ENCODE measurements at regions not wholly inside any gene's neighbourhood (a gene's known extent, or its start where the extent isn't known, plus 50 kb on each side); places are given as distances from the start of the nearest gene placed in this dataset.

DNA sequence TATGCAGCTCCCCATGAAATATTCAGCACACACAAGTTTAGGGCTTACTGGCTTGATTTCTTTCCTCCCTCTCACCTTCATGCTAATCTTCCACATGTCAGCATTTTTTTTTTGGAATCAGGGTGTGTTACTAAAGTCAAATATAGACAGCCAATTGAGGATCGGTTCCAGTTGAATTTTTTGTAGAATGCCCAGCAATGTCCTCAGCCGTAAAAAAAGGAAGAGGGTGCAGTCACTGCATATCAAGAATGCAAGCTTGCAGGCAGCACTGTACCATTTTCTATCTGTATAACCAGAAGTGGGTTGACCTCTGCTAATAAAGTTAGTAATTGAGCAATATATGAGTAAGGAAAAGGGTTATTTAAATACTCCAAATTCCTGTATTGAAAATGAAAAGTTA, 51.4 kb upstream of the CHMP2B start:
- no peak for DNase-seq (ENCODE audit: low spot score)

DNA sequence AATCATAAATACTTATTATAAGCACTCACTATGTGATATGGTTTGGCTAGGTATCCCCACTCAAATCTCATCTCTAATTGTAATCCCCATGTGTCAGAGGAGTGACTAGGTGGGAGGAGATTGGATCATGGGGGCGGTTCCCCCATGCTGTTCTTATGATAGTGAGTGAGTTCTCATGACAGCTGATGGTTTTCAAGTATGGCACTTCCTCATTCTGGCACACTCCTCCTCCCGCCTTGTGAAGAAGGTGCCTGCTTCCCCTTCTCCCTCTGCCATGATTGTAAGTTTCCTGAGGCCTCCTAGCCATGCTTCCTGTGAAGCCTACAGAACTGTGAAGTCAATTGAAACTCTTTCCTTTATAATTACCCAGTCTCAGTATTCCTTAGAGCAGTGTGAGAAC, 53.3 kb upstream of the CHMP2B start:
- no peak for DNase-seq (ENCODE audit: low spot score)

DNA sequence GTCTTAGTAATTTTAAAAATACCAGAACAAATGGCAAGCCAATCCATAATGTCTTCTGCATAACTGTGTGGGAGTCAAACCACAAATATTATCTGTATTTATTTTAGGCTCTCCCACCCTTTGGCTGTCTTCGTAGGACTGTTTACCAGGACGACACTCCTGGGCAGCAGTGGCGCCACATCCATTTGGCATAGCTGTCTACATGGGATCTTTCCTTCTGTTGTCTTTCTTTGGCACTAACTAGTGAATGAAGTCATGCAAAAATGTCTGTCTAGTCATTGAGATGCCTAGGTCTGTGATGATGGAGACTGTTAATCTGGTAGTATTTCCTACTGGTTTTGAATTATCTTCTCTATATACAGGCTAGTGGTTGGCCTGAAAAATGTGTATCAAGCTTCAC, 54.0 kb upstream of the CHMP2B start:
- no peak for DNase-seq (ENCODE audit: low spot score)

DNA sequence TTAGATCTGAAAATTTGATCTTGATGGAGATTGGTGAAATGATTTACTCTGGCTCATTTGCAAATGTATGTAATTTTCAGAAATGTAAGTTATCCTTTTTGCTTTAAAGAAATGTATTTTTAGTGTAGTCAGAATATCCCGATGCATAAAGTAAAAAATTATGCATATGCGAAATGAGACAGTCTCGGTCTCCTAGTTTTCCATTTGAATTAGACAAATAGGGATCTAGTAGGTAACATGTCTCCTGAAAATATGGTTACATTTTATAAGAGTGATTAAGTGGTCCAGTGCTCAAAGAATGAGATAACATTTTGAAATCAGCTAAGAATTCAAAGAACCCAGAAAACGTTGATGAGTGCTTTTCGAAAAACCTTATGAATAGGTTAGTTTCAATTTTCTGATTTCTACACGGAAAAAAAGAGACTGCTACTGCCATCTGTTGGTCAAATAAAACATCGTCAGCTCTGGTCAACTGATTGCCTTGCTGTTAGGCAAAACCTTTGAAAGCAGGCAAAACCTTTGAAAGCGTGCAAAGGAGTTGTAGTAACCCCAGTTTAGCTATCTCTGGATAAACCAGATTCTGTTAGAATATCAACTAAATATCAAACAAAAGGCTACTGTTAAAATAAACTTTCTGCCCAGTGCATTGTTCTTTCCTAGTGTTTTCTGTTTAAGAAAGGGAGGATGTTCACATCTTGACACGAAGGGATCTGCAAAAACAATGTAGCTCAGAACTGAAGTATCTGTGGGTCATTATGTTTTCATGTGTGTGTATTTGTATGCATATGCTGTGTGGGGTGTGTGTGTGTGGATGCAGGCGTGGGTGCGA, 59.3 kb upstream of the CHMP2B start:
- DNase-seq (ENCODE audit: low spot score) = peak; percentile 72

DNA sequence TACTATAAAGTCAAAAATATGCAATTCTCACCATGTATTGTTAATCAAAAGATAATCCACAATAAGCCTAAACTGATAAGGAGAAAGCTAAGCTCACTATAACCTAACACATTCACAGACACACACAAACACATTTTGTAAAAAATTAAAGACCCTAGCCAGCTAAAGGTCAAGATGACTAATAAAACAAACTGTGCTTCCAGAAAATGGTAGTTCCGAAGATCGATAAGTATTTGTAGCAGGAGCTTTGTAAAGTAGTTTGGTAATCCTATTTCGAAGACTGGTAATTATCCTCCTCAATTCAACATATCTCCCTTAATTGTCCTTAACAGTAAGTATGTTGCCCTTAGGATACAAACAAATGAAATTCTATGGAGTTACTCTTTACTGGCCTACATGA, 62.9 kb upstream of the CHMP2B start:
- DNase-seq (ENCODE audit: low spot score) = no peak

DNA sequence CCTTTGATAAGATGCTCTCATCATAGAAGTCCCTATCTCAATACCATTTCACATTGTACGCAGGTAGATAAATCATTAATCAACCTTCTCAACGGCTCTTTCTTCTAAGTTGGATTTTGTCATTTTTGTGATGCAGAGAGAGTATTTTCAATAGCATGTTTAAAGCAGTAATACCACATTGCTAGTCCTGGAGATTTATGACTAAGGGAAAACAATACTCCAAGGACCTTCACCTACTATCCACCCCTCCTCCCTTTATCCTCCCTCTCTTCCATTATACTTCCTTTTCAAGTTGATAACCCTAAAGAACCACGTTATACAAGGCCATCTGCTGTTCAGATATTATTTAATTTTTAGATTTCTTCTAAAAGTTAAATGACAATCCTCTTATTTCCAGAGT, 65.3 kb upstream of the CHMP2B start:
- DNase-seq (ENCODE audit: low spot score) = no peak

DNA sequence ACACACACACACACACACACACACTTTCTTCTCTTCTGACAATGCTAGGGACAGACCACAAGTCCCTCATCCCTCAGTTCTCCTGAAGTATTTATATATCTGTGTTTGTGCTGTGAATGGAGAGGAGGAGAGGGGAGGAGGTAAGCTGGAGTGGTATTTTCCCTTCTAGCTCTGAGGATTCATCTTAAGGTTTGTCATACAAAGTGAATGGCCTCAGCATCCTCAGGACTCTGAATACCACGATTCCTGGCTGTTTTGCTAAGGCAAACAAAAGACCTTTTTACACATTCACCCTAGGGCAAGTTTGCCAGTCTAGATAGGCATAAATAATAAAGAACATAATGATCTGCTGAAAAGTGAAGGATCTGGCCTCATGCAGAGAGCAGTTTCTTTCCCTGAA, 65.7 kb upstream of the CHMP2B start:
- no peak for DNase-seq (ENCODE audit: low spot score)

DNA sequence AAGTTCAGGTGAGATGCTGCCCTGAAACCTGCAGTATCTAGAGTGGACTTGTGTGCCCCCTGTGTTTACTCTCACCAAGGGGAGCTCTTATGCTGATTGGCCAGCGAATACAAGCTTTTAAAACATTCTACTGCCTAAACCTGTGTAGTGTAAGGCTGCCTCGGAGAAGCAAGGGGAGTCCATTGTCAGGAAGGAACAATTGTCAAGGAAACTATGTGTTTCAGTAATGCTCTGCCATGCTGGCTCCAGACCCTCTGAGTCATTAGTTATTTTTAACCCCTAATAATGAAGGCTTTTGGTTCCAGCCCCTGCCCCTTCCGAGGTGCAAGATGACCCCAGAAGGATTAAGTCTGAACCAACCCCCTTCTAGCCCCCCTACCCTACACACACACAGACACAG, 66.1 kb upstream of the CHMP2B start:
- no peak for DNase-seq (ENCODE audit: low spot score)

DNA sequence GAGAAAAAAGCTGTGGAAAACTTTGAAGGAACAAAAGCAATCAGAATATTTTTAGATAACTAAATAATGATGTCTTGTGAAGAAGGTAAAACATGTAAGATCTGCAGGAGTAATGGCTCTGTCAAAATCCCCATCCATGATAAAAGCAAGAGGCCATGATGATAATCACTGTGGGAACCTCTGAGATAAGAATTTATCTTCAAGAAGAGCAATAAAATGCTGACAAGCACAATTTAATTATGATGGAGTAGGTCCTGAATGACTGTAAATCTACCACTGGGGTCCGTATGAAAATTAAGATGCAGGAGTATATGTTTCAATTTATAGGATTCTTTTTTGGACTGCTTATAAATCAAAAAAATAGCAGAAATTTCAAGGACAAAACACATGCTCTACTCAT, 68.3 kb upstream of the CHMP2B start:
- DNase-seq (ENCODE audit: low spot score) = no peak

DNA sequence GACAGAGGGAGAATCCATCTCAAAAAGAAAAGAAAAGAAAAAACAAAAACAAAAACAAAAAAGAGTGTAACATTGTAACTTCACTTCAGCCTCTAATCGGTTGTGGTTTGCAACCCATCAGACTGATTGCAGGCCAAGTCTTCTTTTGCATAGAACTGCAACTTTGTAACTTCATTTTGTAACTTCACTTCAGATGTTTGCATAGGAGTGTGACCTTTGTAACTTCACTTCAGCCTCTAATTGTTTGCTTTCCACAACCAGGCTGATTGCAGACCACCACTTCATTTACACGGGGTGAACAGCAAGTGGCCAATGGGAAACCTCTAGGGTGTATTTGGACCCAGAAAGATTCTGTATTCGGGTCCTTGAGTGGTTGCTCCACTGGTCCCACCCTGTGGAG, 79.1 kb upstream of the CHMP2B start:
- DNase-seq (ENCODE audit: low spot score) = no peak

DNA sequence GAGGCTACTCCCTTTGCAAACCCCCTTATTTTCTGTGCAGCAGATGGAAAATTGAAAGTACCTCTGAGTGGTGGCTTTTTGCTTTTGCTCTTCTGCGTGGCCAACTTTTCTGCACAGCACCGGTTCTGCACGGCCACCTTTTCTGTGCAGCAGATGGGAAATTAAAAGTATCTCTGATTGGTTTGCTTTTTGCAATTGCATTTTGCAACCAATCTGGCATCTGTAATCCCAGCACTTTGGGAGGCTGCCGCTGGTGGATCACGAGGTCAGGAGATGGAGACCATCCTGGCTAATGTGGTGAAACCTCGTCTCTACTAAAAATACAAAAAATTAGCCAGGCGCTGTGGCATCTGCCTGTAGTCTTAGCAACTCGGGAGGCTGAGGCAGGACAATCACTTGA, 79.5 kb upstream of the CHMP2B start:
- DNase-seq (ENCODE audit: low spot score) = no peak

DNA sequence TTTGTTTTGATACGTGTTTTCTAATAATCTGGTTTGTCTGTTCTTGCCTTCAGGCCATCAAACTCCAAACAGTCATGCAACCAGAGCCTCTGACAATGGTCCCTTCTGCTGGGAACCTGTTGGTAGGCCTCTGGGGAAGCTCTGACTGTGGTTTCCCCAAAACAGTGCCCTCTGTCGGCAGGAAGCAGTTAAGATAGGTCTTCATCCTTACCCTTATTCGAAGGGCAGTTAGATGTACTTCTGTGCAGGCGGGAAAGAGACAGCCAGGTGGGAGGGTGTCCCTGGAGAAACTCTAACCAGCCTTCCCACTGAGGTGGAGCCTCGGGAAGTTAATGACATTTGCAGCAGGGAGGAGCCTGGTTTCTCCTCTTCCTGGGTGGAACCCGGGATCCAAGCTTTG, 81.6 kb upstream of the CHMP2B start:
- peak; percentile 7 for DNase-seq (ENCODE audit: low spot score)

DNA sequence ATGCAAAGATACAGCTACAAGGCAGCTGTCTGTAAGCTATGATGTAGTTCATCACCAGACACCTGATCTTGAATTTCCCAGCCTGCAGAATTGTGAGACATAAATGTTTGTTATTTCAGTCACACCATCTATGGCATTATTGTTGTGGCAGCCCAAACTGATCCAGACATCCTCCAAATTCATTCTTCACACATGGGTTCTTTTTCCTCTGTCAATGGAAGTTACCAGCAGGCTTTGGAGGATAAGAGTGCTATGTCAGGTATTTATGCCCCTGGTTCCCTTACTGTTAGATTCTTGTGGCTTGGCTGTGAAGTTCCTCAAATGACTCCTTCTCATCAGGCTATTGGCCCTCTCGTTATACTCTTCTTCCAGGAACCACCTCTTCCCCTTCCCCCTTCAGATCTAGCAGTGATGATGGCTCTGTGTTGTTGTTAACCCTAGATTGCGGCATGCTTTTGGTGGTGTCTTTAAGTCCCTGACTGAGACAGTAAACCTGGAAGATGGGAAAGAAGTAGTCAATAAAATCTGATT, 91.0 kb upstream of the CHMP2B start:
- DNase-seq (ENCODE audit: low spot score) = no peak

DNA sequence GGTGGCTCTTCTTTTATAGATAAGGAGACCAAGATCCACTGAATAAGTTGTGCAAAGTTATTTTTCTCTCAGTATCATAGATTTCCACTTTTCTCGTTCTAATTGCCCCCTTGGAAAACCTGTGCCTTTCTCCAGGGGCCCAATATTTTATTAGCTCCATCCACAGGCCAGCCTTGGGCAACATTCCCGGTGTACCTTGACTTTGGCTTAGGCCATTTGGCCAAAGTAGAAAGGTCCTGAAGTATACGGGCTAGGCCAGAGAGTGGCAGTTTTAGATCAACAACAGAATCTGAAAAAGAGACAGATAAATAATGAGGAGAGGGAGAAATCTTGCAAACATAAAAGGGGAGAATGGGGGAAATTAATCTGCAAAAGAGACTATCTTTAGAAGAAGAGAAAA, 91.7 kb upstream of the CHMP2B start:
- no peak for DNase-seq (ENCODE audit: low spot score)

DNA sequence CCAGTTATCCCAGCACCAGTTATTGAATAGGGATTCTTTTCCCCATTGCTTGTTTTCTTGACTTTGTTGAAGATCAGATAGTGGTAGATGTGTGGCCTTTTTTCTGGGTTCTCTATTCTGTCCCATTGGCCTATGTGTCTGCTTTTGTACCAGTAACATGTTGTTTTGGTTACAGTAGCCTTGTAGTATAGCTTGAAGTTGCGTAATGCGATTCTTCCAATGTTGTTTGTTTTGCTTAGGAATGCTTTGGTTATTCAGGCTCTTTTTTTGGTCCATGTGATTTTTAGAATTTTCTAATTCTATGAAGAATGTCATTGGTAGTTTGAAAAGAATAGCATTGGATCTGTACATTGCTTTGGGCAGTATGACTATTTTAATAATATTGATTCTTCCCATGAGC, 94.3 kb upstream of the CHMP2B start:
- no peak for DNase-seq (ENCODE audit: low spot score)

DNA sequence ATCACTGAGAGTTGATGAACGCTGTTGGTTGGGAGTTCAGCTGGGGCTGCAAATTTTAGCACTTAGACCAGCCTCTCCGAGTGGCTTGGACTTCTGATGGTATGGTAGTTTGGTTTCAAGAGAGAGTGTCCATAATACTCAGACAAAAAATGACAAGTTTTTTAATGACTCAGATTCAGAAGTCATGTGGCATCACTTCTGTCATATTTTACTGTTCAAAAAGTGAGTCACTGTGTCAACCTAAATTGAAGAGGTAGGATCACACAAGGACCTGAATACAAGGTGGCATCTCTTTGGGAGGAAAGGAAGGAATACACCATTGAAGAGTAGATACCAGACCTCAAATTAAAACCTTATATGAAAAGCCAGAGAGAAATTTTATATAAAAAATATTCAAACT, 99.1 kb upstream of the CHMP2B start:
- DNase-seq (ENCODE audit: low spot score) = peak; percentile 5

DNA sequence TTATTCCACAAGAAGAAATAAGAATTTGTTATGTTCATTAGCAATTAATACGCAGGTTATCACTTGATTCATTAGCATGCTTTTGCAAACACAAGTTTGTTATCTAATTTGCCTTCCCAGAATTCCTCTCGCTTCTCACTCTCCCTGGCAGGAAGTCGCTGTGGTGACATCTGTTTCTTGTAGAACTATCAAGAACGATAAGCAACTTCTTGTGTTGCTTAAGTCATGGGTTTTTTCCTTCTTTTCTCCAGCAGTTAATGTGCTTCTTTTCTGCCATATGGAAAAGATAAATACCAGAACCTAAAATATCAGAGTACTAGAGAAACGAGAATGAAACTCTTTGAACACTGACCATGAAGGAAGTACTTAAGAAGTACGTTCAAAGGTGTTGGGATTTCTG, 99.8 kb upstream of the CHMP2B start:
- no peak for DNase-seq (ENCODE audit: low spot score)

DNA sequence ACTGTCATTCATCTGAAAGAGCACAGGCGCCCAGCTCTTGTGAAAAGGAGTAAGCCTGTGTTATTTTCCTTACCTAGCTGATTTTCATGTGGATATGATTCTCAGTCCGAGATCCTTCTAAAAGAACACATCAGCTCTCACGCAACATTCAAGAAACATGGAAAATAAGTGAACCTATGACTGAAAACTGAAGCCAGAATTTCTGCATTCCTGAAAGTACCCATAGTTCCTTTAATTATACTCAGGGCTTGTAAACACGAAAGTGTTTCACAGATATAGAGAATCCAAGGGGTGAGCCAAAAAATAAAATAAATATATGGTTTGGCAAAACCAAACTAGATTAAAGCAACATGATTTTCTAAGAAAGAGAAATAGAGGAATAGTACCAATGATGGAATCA, 100.8 kb upstream of the CHMP2B start:
- DNase-seq (ENCODE audit: low spot score) = no peak

DNA sequence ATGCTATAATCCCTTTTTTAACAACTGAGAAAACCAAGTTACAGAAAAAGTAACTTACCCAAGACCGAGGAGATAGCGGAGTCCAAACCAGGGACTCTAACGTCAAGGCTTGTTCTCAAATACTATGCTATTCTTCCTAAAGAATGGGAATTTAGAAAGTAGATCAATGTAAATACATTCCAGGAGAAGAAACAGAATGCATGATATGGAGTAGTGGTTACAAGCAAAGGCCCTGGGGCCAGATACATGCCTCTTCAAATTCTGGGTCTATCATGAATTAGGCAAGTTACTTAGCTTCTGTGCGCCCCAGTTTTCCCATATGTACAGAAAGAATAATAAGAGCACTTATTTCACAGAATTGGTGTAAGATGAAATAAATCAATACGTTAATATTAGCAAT, 102.0 kb upstream of the CHMP2B start:
- no peak for DNase-seq (ENCODE audit: low spot score)

DNA sequence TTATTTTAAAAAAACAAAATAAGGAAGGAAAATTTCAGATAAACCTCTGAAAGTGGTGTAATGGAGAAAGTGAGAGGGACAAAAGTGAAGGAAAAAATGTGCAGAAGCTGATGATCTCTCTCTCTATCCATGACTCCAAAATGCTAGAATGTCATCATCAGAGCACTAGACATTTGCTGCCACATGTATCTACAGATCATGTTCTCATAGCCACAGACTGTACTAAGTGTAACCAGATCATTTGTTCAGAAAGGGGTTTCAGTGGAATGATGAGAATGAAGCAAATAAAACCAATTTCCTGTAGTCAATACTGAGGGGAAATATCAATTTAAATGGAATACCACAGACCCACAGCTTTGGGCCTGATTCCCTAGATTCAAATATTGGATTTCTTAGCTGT, 104.3 kb upstream of the CHMP2B start:
- no peak for DNase-seq (ENCODE audit: low spot score)

DNA sequence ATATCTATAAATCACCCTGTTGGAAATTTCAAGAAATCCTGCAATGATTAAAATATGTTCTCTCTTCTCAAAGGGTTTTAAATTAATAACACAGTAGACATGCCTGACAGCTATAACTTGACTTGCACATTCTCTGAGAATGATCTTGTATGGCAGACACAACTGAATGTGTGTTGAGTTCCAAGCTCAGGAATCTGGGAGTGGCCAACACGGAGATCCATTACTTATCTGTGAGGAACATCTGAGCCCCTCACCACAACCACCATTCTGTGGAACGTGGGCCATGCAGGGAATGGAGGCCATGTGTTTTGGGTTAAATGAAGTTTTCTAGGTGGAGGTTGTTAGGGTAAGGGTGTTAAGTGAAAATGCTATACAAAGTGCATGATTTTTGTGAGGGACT, 105.3 kb upstream of the CHMP2B start:
- DNase-seq (ENCODE audit: low spot score) = no peak

DNA sequence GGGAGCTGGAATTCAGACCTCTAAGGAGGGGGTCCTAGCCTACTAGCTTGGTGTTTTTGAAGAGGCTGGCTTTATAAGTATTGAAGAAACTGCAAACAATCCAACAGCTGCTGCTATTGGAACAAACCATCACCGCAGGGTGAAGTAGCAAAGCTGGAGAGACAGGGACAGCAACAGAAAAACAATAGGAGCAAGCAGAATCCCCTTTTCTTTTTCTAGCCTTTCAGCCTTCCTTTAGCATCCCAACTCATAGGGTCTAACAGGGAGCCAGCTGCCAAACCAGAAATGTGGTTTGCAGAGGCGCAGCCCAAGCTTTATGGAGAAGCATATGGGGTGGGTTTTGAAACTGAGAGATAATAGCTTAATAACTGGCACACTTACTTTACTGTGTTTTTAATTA, 106.2 kb upstream of the CHMP2B start:
- no peak for DNase-seq (ENCODE audit: low spot score)

DNA sequence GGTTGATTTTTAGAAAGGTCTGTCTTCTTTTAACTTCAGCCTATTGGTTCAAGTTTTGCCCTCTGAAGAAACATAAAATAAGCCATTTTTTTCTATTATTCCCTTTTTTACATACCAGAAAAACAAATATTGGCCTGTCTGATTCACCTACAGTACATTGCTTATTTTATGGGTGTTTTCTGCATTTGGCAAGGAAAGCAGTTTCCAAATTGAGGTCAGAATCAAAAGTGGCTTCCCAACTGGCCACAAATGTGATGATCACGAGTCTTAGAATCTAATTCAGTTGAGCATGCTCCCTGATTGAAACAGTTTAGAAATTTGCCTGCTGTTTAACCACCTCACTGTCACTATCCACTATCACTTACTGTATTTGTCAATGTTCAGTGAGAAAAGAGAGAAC, 106.9 kb upstream of the CHMP2B start:
- DNase-seq (ENCODE audit: low spot score) = no peak

DNA sequence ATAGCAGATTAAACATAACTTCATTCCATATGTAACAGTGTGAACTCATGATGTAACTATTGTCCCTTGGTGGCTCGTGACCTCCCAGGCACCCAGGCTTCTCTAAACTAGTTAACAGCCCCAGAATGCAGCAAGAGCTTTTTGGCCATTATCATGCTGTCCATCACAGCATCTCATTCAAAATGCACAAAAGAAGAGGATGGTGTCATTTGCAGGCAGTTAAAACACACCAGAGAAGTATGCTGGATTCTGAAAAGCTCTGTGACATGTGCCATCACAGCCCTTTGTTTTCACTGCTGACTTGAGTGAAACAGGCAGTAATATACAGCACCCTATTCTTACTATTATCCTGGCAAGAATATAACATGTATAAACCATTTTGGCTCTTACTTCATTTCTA, 117.6 kb upstream of the CHMP2B start:
- DNase-seq (ENCODE audit: low spot score) = no peak

Measured in RKO (cell line).